Lower leg skin (tissue), 3 donors: ENCODE measurements at regions not wholly inside any gene's neighbourhood (a gene's known extent, or its start where the extent isn't known, plus 50 kb on each side); places are given as distances from the start of the nearest gene placed in this dataset.

ENCODE experiments used
- POLR2A ChIP-seq, 2 donors: fragments of 450-650 bp; IDR thresholded peaks; one replicate each; pipeline ENCODE4 v1.6.1; 2016 to 2017; ENCODE audit warnings: antibody characterized with exemption in 2 of 2, mild to moderate bottlenecking in 1 of 2, moderate library complexity in 1 of 2
- TF ChIP-seq, protein P1 (sequence below), 3 donors: fragments of 450-650 bp; IDR thresholded peaks; one replicate each; pipeline ENCODE4 v1.5.1; 2016; ENCODE audit warnings: antibody characterized with exemption in 3 of 3, mild to moderate bottlenecking in 3 of 3, moderate library complexity in 2 of 3

DNA sequence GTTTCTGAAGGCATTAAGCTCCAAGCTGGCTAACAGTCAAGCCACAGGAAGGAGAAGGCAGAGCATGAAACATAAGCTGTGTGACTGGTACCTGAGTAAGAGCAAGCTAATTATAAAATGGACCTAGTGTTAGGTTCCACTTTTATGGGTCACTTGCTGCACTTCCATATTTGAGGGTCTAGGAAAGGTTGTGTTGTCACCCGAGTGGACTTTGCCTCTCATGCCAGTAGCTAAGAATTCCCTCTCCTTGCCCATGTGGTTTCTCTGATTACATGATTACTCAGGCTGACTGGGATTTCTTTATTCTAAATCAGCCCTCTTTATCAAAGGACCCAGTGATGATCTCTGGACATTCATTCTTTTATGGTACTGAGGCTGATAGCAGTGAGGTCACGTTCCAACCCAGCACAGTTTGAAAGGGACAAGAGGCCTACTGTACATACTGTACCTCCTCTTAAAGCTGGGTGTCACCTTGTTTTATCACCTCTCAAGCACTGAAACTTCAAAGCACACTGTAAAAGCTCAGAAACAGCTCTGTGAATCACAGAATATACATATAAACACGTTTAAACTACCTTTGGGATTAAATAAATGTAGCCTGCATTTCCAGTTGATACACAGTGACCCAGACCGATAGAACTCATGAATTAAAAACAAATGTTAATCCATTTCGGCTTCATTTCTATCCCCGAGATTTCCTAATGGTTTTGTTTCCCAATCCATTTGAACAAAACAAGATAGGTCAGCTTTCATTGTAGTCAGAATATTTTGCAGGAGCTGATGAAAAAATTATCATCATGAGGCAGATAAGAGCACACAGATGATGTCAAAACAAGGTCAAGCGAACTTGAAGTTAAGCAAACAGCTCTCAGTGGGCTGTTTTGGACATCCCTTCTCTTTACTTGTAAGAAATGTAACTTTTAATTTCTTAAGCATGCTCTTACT is 96.5 kb downstream of the ALDH8A1 start:
- TF ChIP-seq, protein P1, sequence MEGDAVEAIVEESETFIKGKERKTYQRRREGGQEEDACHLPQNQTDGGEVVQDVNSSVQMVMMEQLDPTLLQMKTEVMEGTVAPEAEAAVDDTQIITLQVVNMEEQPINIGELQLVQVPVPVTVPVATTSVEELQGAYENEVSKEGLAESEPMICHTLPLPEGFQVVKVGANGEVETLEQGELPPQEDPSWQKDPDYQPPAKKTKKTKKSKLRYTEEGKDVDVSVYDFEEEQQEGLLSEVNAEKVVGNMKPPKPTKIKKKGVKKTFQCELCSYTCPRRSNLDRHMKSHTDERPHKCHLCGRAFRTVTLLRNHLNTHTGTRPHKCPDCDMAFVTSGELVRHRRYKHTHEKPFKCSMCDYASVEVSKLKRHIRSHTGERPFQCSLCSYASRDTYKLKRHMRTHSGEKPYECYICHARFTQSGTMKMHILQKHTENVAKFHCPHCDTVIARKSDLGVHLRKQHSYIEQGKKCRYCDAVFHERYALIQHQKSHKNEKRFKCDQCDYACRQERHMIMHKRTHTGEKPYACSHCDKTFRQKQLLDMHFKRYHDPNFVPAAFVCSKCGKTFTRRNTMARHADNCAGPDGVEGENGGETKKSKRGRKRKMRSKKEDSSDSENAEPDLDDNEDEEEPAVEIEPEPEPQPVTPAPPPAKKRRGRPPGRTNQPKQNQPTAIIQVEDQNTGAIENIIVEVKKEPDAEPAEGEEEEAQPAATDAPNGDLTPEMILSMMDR (IDR thresholded peaks at IDR 0.05), result no peak
- TF ChIP-seq POLR2A (IDR thresholded peaks at IDR 0.05), result no peak
